ENCODE measurements at regions not wholly inside any gene's neighbourhood (a gene's known extent, or its start where the extent isn't known, plus 50 kb on each side); places are given as distances from the start of the nearest gene placed in this dataset.
A peak's percentile ranks its signal among the peaks of the same experiment; 100 is the strongest.

- DNase-seq, result no peak
Observed at GRCh38 chr1:8202182-8202905, 115.6 kb upstream of the SLC45A1 start.

- DNase-seq, result no peak
Observed at GRCh38 chr1:8201331-8201861, 116.5 kb upstream of the SLC45A1 start.

GRCh38 chr1:8200317-8201115, 117.4 kb upstream of the SLC45A1 start:
- no peak for DNase-seq

GRCh38 chr1:8198522-8198921, 119.4 kb upstream of the SLC45A1 start:
- DNase-seq, result no peak

DNA sequence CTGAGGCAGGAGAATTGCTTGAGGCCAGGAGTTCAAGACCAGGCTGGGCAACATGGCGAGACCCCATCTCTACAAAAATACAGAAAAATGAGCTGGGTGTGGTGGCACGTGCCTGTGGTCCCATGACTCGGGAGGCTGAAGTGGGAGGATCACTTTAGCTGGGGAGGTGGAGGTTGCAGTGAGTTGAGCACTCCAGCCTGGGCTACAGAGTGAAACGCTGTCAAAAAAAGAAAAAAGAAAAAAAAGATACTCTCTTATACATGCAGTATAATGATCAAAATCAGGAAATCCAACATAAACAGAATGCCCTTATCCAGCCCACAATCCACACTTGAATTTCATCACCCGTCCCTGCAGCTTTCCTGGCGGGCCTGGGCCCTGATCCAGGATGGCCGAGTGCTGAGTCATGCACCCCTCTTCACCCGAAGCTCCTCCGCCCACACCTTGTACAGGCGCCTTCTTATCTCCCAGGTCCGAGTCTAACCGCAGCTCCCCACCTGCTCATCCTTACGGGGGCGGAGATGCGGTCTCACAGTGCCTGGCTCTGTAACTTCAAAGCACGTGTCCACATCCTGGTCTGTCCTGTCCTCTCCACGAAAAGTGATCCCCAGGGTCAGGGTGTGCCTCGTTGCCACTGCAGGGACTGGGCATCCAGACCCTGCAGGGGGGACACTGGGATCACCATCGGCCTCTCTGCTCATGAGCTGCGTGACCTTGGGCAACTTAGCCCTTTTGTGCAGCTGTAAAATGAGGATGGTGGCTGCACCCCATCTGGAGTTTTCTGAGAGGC, 120.2 kb upstream of the SLC45A1 start:
- no peak for DNase-seq

DNA sequence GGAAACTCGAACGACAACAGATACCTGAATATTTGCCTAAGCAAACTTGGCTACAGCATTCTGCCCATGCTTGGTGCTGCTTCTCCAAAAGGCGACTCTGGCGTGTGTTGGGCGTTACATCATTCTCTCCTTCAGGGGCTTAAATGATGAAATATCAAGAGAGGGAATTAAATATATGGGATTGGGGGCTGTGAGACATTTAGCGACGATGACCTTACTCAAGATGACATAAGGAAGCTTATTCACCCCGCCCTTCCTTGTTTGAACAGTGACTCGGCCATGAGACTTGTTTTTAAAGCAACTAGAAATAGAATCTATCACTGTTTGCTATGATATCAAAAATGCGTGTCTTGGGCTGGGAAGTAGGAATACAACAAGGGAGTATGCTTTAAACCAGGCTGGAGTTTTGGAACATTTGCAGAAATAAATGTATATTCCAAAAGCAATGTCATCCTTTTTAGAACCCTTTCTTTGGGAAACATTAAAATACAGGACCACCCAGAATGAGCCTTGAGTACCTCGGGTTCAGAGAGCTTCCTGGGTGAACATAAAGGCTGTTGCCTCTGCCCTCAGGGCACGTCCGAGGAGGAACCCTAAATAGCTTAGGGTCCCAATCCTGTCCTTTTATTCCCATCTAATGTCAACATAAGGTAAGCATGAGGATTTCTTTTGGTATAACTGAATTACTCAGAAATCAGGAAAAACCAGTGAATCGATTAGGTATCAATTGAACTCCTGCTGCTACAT, 123.3 kb upstream of the SLC45A1 start:
- DNase-seq, result no peak

DNA sequence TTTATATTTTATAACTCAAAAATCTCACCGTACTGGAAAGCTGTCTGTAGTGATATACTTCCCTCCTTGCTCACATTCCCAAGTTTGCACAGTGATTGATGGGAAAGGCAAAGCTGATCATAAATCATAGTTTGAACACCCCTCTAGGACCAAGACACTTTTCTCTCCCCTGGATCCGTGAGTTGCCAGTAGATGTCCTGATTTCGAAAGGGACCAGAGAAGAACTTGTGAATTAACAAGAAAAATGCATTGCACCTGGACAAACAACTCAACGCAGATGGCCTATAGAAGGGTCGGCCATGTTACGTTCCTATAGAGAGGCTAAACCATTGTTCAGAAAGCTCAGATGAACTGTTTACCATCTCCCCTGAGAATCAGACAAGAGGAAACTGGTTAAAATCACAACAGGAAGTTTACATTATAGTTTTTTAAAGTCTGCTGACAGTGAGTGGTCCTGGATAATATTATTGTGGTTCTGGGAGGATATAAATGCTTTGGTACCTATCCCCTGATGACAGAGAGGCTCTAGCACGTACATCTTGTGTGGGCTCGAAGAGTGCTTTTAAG, 124.0 kb upstream of the SLC45A1 start:
- no peak for DNase-seq

GRCh38 chr1:8191474-8191873, 126.4 kb upstream of the SLC45A1 start:
- DNase-seq, result no peak

GRCh38 chr1:8189931-8190483, 127.9 kb upstream of the SLC45A1 start:
- no peak for DNase-seq

DNA sequence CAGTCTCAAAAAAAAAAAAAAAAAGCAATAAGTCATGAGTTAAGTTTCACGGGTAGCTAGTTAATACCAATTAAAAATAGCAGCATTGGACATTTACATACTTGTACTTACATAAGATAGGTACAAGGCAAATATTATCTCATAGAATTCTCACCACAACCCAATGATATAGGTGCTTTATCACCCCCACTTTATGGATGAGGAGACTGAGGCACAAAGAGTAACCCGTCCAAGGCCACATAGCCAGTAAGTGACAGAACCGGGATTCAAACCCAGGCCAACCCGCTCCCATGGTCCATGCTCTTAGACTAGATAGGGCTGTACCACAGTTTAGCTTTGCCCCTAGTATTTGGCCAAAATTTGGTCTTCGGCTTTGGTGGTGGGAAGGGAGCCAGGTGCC, 132.5 kb upstream of the SLC45A1 start:
- DNase-seq, result no peak

- no peak for DNase-seq
Observed at GRCh38 chr1:8184301-8184700, 133.6 kb upstream of the SLC45A1 start.

GRCh38 chr1:8182034-8182761, 135.7 kb upstream of the SLC45A1 start:
- no peak for DNase-seq

DNA sequence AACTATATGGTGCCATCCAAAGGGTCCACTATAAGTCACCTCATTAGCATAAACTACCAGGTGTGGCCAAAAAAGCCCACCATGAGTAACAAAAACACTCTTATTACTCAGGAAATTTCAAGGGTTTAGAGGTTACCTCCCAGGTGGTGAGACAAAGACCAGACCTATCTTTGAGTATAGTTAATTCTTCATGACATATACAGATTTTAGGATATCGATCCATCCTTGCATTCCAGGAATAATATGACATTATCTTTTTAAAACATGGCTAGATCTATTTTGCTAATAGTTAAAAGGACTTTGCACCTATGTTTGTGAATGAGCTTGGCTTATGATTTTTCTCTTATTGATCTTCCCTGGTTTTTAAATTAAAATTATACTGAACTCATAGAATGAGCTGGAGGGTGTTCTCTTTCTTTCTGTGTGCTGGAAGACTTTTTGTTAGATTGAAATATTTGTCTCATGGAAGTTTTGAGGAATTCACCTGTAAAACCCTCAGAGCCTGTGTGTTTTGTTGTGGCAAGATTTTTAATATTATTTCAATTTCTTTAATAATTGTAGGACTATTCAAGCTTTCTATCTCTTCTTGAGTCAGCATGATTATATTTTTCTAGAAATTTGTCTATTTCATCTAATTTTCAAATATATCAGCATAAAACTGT, 138.7 kb upstream of the SLC45A1 start:
- DNase-seq, result no peak

- DNase-seq, result no peak
Observed at GRCh38 chr1:8176279-8176678, 141.6 kb upstream of the SLC45A1 start.

- DNase-seq, result no peak
Observed at GRCh38 chr1:8174807-8175206, 143.1 kb upstream of the SLC45A1 start.

GRCh38 chr1:8171751-8172464, 145.8 kb upstream of the ERRFI1 start:
- DNase-seq, result no peak

DNA sequence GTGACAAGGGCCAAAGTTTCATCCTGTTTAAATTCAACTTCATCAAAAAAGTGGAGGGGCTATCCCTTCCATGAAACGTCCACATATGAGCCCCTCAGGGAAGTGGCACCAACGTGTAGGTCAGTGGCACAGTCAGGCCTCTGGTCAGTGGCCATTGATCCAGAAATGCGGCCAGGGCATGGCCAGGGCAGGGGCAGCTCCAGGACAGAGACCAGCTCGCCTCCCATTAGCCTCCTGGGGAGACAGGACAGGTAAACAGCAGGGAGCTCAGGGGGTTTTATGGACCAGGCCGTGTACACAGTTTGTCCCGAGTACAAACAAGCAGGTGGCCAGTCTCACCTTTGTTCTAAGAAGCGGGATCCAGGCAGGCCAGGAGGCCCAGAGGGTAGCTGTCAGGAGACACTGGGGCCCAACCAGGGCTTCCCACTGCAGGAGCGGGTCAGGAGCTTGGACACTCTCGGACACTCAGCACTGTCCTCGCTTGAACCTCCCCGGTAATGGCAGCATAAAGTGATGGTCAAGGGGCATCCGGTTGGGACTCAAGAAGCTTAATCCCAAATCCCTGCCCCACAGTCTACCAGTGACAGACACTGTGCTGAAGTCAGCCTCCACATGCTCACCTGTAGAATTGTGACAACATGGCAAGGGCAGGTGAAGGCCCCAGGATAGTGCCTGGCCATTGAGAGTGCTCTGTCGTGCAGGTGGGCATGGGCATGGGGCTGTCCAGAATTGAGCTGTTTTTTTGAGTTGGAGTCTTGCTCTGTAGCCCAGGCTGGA, 144.1 kb upstream of the ERRFI1 start:
- no peak for DNase-seq

GRCh38 chr1:8169364-8170058, 143.4 kb upstream of the ERRFI1 start:
- peak; percentile 72 for DNase-seq

DNA sequence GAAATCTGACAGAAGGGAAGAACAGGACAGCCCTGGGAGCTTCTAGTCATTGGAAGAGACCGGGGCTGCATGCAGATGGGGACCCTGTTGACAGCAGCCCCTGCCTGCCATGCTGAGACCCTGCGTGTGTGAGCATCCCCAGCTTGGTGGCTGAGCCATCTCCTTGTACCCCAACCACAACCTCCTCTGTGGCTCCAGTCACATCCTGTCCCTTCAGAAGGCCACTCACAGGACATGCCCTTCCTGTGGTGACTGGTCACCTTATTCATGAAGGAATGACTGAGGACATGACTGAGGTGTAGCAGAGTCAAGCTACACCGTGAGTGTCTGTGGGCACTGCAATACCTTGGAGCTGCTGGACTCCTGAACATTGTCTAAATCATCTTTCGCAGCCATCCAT, 141.8 kb upstream of the ERRFI1 start:
- DNase-seq, result no peak
